ENCODE measurements at regions not wholly inside any gene's neighbourhood (a gene's known extent, or its start where the extent isn't known, plus 50 kb on each side); places are given as distances from the start of the nearest gene placed in this dataset.

DNA sequence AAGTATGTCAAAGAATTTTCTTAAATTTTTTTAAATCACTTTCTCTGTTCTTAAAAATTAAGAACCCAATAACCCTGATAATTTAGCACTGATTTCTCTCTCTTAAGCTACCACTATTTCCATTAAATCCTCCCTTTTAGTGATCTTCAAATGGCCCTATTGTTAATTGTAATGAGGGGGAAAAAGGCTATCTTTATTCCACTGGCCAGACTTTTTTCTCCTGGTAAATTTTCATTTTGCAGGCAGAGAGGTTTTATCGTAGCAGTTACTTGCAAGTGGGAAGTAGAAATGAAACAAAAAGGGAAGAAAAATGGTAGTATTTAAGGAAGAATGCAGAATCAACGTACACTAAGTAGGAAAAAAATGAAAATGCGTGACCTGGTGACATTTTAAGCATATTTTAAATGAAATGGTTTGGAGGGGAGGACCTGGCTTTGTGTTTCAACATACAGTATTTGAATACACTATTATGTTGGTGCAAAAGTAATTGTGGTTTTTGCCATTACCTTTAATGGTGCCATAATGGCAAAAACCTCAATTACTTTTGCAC is 224.9 kb downstream of the TANC2 start:
- no peak overlapping the region for H3K4me3 ChIP-seq
- no peak overlapping the region for H3K9ac ChIP-seq (ENCODE audit: low read depth in 2 of 2, low read length in 2 of 2)
- TF ChIP-seq, protein P1, sequence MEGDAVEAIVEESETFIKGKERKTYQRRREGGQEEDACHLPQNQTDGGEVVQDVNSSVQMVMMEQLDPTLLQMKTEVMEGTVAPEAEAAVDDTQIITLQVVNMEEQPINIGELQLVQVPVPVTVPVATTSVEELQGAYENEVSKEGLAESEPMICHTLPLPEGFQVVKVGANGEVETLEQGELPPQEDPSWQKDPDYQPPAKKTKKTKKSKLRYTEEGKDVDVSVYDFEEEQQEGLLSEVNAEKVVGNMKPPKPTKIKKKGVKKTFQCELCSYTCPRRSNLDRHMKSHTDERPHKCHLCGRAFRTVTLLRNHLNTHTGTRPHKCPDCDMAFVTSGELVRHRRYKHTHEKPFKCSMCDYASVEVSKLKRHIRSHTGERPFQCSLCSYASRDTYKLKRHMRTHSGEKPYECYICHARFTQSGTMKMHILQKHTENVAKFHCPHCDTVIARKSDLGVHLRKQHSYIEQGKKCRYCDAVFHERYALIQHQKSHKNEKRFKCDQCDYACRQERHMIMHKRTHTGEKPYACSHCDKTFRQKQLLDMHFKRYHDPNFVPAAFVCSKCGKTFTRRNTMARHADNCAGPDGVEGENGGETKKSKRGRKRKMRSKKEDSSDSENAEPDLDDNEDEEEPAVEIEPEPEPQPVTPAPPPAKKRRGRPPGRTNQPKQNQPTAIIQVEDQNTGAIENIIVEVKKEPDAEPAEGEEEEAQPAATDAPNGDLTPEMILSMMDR (IDR thresholded peaks at IDR 0.05): no peak
- no peaks in the 10 kb centered on the region for H3K9me3 ChIP-seq
- DNase-seq: no peak
- H3K27me3 ChIP-seq: no peaks in the 10 kb centered on the region
- intact Hi-C loops (cut with DNase I): no loop called here
- no peaks in the 10 kb centered on the region for H3K4me1 ChIP-seq
- no peak overlapping the region for H3K27ac ChIP-seq
- no peaks in the 10 kb centered on the region for H3K36me3 ChIP-seq

DNA sequence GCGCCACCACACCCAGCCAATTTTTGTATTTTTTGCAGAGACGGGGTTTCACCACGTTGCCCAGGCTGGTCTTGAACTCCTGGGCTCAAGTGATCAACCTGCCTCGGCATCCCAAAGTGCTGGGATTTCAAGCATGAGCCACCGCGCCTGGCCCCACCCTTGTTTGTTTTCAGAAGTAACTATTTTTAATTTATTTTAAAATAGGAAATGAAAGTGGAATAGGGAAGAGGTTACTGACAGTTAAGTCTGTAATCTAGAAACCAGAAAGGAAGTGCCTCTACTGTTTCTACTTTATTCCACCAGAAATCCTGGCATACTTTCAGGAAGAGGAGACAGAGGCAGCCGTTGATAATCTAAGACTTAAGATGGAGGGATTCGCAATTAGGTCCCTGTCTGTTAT is 225.6 kb downstream of the TANC2 start:
- intact Hi-C loops (cut with DNase I): no loop called here
- TF ChIP-seq, protein P1 (IDR thresholded peaks at IDR 0.05): no peak
- Histone ChIP-seq H3K27ac (no peak overlapping the region), H3K4me3 (no peak overlapping the region), H3K9me3 (no peaks in the 10 kb centered on the region), H3K4me1 (no peaks in the 10 kb centered on the region), H3K9ac (ENCODE audit: low read depth in 2 of 2, low read length in 2 of 2) (no peak overlapping the region), H3K27me3 (no peaks in the 10 kb centered on the region), H3K36me3 (no peaks in the 10 kb centered on the region)
- no peak for DNase-seq

DNA sequence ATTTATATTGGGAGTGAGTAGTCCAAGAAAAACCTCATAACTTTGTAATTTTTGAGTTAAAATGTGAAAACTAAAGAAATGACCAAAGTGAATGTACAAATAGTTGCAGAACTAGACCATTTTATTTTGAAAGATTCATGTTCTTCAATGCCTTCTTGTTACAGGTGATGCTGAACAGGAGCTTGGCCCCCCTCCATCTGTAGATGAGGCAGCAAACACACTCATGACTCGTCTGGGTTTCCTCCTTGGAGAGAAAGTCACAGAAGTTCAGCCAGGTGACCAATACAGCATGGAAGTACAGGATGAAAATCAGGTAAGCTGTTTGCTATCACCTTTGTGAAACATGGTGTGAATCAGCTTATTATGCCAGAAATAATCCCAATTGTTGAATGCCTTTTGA is 227.8 kb downstream of the TANC2 start:
- Histone ChIP-seq H3K36me3 (no peaks in the 10 kb centered on the region), H3K27me3 (no peaks in the 10 kb centered on the region), H3K9me3 (no peaks in the 10 kb centered on the region), H3K4me1 (no peaks in the 10 kb centered on the region), H3K4me3 (no peak overlapping the region), H3K27ac (no peak overlapping the region), H3K9ac (ENCODE audit: low read depth in 2 of 2, low read length in 2 of 2) (no peak overlapping the region)
- intact Hi-C loops (cut with DNase I): no loop called here
- DNase-seq: no peak
- TF ChIP-seq, protein P1 (IDR thresholded peaks at IDR 0.05): no peak

DNA sequence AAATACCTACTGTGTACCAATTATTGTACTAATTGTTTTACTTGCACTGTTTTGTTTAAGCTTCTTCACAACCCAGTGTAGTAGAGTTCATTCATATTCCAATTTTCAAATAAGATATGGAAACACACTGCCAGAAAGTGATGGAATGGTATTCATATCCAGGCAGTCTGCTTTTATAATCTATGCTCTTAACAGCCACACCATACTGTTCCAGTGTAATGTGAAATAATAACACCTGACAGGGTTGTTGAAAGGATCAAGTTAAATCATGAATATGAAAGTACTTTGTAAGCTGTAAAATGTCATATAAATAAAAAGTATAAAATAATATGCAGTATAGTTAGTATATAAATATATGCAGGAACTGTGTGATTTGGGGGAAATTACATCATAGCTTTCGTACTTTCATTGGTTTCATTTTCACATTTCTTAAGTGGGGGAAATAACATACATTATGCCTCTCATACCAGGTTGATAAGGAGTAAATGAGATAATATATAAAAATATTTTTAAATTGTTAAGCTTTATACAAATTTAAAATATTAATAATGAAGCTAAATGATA is 230.8 kb downstream of the TANC2 start:
- Histone ChIP-seq H3K9me3 (no peaks in the 10 kb centered on the region), H3K4me3 (no peak overlapping the region), H3K9ac (ENCODE audit: low read depth in 2 of 2, low read length in 2 of 2) (no peak overlapping the region), H3K4me1 (no peaks in the 10 kb centered on the region), H3K27me3 (no peaks in the 10 kb centered on the region), H3K27ac (no peak overlapping the region), H3K36me3 (no peaks in the 10 kb centered on the region)
- TF ChIP-seq, protein P1 (IDR thresholded peaks at IDR 0.05): no peak
- intact Hi-C loops (cut with DNase I): no loop called here
- DNase-seq: no peak

DNA sequence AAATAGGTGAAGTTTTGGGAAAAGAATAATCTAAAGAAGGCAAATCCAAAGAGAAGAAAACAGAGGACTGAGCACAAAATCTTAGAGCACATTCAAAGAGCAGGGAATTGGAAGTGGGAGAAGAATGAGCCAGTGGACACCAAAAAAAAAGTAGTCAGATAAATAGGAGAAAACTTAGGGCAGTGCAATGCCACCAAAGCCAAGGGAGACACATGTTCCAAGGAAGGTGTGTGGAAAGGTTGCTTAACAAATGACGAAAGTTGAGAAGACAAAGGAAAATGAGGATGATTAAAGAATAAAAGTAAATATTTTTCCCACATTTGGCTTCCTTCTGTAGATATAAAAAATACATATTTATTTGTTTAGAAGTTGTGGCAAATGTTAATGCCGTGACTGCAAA is 237.6 kb downstream of the TANC2 start:
- intact Hi-C loops (cut with DNase I): no loop called here
- TF ChIP-seq, protein P1 (IDR thresholded peaks at IDR 0.05): no peak
- H3K4me1 ChIP-seq: no peaks in the 10 kb centered on the region
- no peak overlapping the region for H3K27ac ChIP-seq
- no peaks in the 10 kb centered on the region for H3K9me3 ChIP-seq
- H3K4me3 ChIP-seq: no peak overlapping the region
- no peak overlapping the region for H3K9ac ChIP-seq (ENCODE audit: low read depth in 2 of 2, low read length in 2 of 2)
- no peaks in the 10 kb centered on the region for H3K36me3 ChIP-seq
- no peak for DNase-seq
- no peaks in the 10 kb centered on the region for H3K27me3 ChIP-seq

Measured in colonic mucosa (tissue), 4 donors.